Activated naive CD4-positive, alpha-beta T cell treated with anti-CD3 and anti-CD28 coated beads, Interleukin-2, amount 10 ng/mL, durations not matched to agents 7 days and 5 days (primary cell): ENCODE measurements at regions not wholly inside any gene's neighbourhood (a gene's known extent, or its start where the extent isn't known, plus 50 kb on each side); places are given as distances from the start of the nearest gene placed in this dataset.

ENCODE experiments used
- CTCF ChIA-PET: fragments of 350-600 bp; sonication (Branson Sonifier 250); formaldehyde crosslinking; loops from one replicate; lab custom pipeline; 2021; ENCODE audit warnings: antibody characterized with exemption; lab: Charles Lee
- DNase-seq: peaks from one replicate; pipeline ENCODE4 v3.0.0-alpha.2; 2020
- H3K27ac Mint-ChIP-seq: one replicate; pipeline ENCODE4 v1.8.0; 2021; ENCODE audit warnings: mild to moderate bottlenecking, moderate library complexity, mixed read lengths
- H3K27me3 Mint-ChIP-seq: one replicate; pipeline ENCODE4 v1.8.0; 2021; ENCODE audit warnings: mild to moderate bottlenecking, mixed read lengths
- H3K36me3 Mint-ChIP-seq: one replicate; pipeline ENCODE4 v1.8.0; 2021; ENCODE audit warnings: mixed read lengths
- H3K4me1 Mint-ChIP-seq: one replicate; pipeline ENCODE4 v1.8.0; 2021; ENCODE audit warnings: mixed read lengths
- H3K4me3 Mint-ChIP-seq: one replicate; pipeline ENCODE4 v1.8.0; 2021; ENCODE audit warnings: mild to moderate bottlenecking, moderate library complexity, mixed read lengths
- H3K9me3 Mint-ChIP-seq: one replicate; pipeline ENCODE4 v1.8.0; 2021; ENCODE audit warnings: mixed read lengths

GRCh38 chr20:57111028-57111373, 155.4 kb downstream of the BMP7 start:
- H3K4me1 Mint-ChIP-seq = no peaks in the 10 kb centered on the region
- DNase-seq = no peak
- H3K36me3 Mint-ChIP-seq = no peaks in the 10 kb centered on the region
- CTCF ChIA-PET = no interaction called here
- peaks cover 4% of the 10 kb centered on the region for H3K27me3 Mint-ChIP-seq
- H3K9me3 Mint-ChIP-seq = no peaks in the 10 kb centered on the region
- H3K27ac Mint-ChIP-seq = no peak overlapping the region
- H3K4me3 Mint-ChIP-seq = no peak overlapping the region

GRCh38 chr20:57112448-57112847, 154.0 kb downstream of the BMP7 start:
- Mint-ChIP-seq H3K4me3 (no peak overlapping the region), H3K9me3 (no peaks in the 10 kb centered on the region), H3K27me3 (no peaks in the 10 kb centered on the region), H3K36me3 (no peaks in the 10 kb centered on the region), H3K27ac (no peak overlapping the region), H3K4me1 (no peaks in the 10 kb centered on the region)
- no peak for DNase-seq
- CTCF ChIA-PET = no interaction called here

- no peaks in the 10 kb centered on the region for H3K4me1 Mint-ChIP-seq
- no peaks in the 10 kb centered on the region for H3K27me3 Mint-ChIP-seq
- no peak overlapping the region for H3K4me3 Mint-ChIP-seq
- H3K9me3 Mint-ChIP-seq = peaks cover 2% of the 10 kb centered on the region
- CTCF ChIA-PET = no interaction called here
- H3K36me3 Mint-ChIP-seq = no peaks in the 10 kb centered on the region
- H3K27ac Mint-ChIP-seq = no peak overlapping the region
- DNase-seq = no peak
Observed at GRCh38 chr20:57114290-57115005, 152.0 kb downstream of the BMP7 start.

- no peak for DNase-seq
- Mint-ChIP-seq H3K4me1 (no peaks in the 10 kb centered on the region), H3K36me3 (no peaks in the 10 kb centered on the region), H3K9me3 (peaks cover 2% of the 10 kb centered on the region), H3K4me3 (no peak overlapping the region), H3K27me3 (no peaks in the 10 kb centered on the region), H3K27ac (no peak overlapping the region)
- CTCF ChIA-PET = no interaction called here
Observed at GRCh38 chr20:57117296-57117695, 149.1 kb downstream of the BMP7 start.

- Mint-ChIP-seq H3K4me3 (no peak overlapping the region), H3K27ac (no peak overlapping the region), H3K4me1 (no peaks in the 10 kb centered on the region), H3K27me3 (no peaks in the 10 kb centered on the region), H3K36me3 (no peaks in the 10 kb centered on the region), H3K9me3 (peaks cover 2% of the 10 kb centered on the region)
- no peak for DNase-seq
- CTCF ChIA-PET = no interaction called here
Observed at GRCh38 chr20:57118107-57118769, 148.2 kb downstream of the BMP7 start.
